Coronary artery (tissue), 2 donors: ENCODE measurements at regions not wholly inside any gene's neighbourhood (a gene's known extent, or its start where the extent isn't known, plus 50 kb on each side); places are given as distances from the start of the nearest gene placed in this dataset.

Experiments
- DNase-seq: peaks from one replicate; pipeline ENCODE4 v3.0.0-alpha.2; 2017; ENCODE audit warnings: low spot score
- H3K27ac ChIP-seq, 2 donors: fragments of 200-600 bp; sonication (generic); one replicate each; pipeline ENCODE4 v1.5.1; 2016 to 2019
- H3K4me3 ChIP-seq: fragments of 200-600 bp; sonication (generic); 2 replicates; pipeline ENCODE4 v1.5.1; 2016; ENCODE audit warnings: mild to moderate bottlenecking, moderate library complexity
- TF ChIP-seq, protein P1 (sequence below): fragments of 200-600 bp; sonication (generic); IDR thresholded peaks from one replicate; pipeline ENCODE4 v1.5.1; 2019; ENCODE audit warnings: antibody characterized with exemption

DNA sequence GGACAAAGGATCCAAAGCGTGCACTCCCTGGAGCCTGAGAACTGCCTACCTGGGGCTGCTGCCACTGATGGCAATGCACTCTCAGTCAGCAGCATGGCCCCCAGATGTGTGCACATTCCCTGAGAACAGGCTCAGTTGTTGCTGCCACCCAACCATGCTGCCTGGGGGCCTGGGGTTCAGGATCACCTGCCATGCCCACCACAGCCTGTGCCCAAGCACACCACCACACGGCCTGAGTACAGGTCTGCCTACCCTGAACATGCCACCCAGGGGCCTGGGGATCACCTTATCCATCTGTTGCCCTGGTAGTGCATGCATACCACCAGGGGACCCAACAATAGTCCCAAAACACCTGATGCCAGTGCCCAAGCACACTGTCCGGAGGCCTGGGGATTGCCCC lies 1174.5 kb downstream of the SORCS1 start:
- Histone ChIP-seq H3K4me3 (no peak overlapping the region), H3K27ac (no peak overlapping the region)
- TF ChIP-seq, protein P1, sequence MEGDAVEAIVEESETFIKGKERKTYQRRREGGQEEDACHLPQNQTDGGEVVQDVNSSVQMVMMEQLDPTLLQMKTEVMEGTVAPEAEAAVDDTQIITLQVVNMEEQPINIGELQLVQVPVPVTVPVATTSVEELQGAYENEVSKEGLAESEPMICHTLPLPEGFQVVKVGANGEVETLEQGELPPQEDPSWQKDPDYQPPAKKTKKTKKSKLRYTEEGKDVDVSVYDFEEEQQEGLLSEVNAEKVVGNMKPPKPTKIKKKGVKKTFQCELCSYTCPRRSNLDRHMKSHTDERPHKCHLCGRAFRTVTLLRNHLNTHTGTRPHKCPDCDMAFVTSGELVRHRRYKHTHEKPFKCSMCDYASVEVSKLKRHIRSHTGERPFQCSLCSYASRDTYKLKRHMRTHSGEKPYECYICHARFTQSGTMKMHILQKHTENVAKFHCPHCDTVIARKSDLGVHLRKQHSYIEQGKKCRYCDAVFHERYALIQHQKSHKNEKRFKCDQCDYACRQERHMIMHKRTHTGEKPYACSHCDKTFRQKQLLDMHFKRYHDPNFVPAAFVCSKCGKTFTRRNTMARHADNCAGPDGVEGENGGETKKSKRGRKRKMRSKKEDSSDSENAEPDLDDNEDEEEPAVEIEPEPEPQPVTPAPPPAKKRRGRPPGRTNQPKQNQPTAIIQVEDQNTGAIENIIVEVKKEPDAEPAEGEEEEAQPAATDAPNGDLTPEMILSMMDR: no peak
- DNase-seq: no peak

DNA sequence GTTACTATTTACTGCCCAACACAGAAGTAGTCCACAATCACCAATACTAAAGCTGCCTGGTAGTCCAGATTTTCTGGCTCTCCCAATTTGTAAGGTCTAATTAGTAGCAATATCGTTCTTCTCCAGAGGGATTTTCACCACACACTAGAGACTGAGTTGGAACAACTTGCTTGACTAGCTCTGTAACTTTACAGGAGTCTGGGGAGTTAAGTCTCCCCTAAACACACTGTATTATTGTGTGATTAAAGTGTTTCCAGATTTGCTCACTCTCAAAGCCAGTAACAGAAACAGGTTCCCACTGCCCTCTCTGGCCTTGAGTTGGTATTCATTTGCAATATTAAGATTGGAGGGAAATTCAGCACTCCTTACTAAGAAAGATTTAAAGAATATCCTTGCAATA lies 1175.7 kb downstream of the SORCS1 start:
- TF ChIP-seq, protein P1: no peak
- DNase-seq: no peak
- no peak overlapping the region for H3K27ac ChIP-seq
- H3K4me3 ChIP-seq: no peak overlapping the region

DNA sequence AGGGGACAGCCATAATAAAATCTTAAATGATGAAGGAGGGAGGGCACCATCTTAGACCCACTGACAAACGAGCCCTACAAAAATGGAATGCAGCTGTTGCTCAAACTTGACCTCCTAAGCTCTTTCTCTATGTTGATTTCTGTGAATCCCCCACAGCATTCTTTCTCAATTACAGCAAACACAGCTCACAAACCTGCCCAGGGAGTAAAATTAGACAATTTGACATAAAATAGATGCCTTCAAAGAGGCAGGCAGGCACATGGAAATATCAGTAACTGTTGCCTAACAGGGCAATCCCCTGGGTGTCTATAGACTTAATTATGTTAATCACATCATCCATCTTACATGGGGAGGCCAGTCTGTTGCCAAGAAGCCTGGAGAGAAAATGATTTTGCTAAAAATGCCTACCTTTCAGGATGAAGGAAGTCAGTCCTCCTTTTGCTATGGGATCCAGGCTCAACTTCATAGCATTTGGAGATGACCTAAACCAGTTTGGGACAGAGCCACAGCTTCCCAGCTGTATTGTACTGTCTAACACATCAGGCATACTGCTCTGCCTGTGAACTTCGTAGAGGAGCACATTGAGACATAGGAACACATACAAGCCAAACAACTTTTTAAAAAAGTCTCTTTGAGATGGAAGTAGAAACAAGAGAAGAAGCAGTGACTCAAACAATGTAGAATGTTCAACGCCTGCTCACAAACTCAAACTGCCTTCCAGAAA lies 1177.4 kb downstream of the SORCS1 start:
- no peak overlapping the region for H3K4me3 ChIP-seq
- no peak for DNase-seq
- TF ChIP-seq, protein P1: no peak
- H3K27ac ChIP-seq: no peak overlapping the region

DNA sequence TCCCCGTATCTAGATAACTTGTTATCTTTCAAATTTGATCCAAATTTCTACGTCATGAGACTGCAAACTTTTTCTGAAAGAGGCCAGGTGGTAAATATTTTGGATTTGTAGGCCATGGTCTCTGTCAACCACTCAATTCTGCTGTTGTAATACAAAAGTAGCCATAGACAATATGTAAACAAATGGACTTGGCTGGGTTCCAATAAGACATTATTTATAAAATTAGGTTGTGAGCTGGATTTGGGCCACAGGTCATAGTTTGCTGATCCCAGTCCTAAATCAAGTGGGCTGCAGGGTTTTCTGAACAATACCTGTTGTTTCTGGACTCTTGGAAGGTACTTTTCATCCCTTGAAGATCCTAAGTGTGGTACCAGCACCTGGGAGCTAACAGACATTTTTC lies 1178.0 kb downstream of the SORCS1 start:
- H3K4me3 ChIP-seq: no peak overlapping the region
- DNase-seq: no peak
- H3K27ac ChIP-seq: no peak overlapping the region
- TF ChIP-seq, protein P1: no peak

DNA sequence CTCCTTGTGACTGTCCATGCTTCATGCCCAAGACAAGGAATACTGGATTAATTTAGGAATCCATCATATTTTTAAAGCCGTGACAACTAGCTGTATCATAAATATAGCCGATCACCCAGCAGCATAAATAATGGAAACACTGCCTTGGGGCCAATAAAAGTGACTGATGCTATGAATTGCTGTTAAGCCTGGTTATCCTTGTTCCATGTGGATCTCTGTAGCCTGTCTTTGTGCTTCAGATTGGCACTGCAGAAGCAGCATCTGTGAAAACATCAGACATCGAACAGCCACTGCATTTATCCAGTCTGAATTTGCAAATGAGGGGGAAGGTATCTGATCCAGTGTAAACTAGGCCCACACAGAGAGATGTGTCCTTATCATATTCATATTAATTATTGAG lies 1181.8 kb downstream of the SORCS1 start:
- DNase-seq: no peak

DNA sequence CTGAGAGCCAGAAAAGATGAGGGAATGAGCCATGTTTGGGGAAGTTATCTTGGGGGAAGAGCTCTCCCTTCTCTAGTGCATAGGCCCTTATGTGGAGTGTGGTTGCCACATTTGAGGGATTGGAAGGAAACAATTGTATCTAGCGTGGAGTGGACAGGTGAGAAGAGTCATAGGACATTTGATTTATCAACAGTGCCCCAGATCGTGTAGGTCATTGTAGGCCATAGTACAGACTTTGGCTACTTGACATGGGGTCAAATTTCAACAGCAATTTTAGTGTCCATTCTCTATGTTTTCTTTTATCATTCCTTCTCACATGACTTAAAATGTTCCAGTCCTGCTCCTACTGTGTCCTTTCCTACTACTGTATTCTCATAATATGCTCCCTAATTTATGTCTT lies 1182.8 kb downstream of the SORCS1 start:
- DNase-seq: no peak
- TF ChIP-seq, protein P1: no peak
- Histone ChIP-seq H3K27ac (no peak overlapping the region), H3K4me3 (no peak overlapping the region)

More for the DNA sequence above, 1181.8 kb downstream of the SORCS1 start:
- TF ChIP-seq, protein P1: no peak
- H3K4me3 ChIP-seq: no peak overlapping the region
- no peak overlapping the region for H3K27ac ChIP-seq

DNA sequence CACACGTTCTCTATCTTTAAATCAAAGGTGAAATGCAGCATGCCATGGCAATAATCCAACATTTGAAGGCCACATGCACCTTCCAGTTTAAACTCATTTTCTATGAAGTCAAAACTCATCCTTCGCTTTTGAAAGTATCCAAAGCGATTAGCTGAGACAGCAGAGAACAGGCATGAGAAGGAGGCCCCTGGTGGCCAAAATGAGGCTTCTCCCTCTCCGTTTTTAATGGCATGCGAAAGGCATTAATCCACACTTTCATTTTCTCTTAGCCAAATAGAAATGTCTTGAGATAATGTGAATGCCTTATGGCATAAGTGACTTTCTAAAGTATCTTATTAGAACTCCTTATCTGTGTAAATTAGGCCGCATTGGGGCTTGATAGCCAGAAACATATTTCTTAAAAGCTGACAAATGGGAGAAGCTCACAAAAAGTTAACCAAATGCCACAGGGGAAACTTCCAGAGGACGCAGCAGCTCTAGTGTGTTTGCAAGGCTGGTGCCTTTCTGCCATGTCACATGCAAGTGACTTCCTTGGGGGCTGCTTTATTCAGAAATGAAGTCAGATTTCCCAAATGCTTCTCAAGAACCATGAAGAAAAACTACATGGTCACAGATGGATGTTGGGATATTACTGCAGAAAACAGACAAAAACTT lies 1189.6 kb downstream of the SORCS1 start:
- H3K4me3 ChIP-seq: peak overlapping the region; percentile 46
- TF ChIP-seq, protein P1: peak; percentile 42
- no peak overlapping the region for H3K27ac ChIP-seq
- no peak for DNase-seq
